GM18517 (cell line): ENCODE measurements at regions not wholly inside any gene's neighbourhood (a gene's known extent, or its start where the extent isn't known, plus 50 kb on each side); places are given as distances from the start of the nearest gene placed in this dataset.

ENCODE experiments used
- ATAC-seq: cut with Tn5 transposase; IDR thresholded peaks from one replicate; pipeline ENCODE4 v1.9.1; 2021; ENCODE audit warnings: mild to moderate bottlenecking, moderate library complexity; ENCODE audit not compliant: unreplicated experiment

DNA sequence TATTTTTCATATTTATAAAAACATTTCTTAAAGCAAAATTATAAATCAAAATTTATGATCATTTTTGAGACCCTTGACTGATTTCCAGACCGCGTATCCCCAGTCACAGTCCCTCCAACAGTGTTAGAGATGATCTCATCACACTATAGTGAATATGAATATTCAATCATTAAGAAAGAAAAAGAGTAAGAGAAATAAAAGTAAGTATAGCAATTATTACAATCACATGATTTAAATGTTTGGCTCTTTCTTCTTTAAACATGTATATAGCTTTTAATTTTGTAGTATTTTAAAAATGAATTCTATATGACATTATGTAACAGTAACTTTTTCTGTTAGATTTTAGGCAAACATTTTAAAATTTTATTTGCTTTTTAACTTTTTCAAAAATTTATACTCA lies 438.3 kb downstream of the RFPL4B start:
- ATAC-seq: no peak

DNA sequence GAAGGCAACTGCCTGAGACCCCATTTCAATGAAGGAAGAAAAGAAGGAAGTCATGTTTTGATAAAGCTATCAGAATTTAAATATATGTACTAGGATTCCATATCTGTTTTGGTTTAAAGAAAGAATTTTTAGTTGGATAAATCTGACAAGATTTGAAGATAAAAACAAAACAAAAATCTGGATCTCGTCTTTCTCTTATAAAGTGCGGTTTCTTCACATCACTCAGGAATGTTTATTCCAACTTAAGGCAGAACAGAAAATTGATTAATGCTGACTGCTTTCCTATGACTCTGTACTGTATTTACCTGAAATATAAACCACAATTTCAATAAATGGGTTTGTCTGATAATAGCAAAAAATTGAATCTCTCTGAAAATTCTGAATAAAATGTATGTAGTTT lies 439.7 kb downstream of the RFPL4B start:
- ATAC-seq: no peak

DNA sequence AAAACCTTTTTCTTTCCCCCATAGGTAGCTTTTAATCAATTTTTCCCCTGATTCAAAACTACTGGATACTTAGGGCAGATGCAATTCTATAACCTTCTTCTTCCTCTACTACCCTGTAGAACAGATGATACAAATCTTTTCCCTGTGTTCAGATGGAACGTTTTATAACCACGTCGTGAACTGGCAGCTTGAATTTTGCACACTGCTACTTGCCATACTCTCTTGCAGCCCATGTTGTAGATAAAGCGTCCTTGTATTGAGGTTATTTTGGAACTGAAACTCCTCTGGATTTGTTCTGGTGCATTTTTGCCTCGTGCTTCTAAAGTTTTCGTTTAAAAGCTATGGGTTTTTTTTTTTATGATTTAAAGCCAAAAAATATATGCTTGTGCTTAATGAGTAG lies 440.2 kb downstream of the RFPL4B start:
- no peak for ATAC-seq

DNA sequence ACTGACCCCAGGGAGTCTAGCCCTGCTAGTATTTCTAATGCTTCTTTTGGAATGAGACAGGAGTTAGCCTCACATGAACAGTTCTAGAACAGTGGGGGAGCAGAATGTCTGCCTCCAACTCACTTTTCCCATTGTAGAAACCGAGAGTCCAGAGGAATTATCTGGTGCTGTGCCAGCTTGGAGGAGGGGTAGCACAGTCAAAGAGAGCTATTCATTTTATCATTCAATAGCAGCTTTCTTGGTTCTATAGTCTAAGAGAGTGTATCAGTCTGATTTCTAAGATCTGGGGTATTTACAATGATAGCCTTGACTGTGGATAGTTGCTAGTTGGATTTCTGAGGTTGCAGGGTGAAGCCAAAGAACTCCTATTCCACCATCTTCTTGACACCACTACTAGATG lies 448.2 kb downstream of the RFPL4B start:
- no peak for ATAC-seq

DNA sequence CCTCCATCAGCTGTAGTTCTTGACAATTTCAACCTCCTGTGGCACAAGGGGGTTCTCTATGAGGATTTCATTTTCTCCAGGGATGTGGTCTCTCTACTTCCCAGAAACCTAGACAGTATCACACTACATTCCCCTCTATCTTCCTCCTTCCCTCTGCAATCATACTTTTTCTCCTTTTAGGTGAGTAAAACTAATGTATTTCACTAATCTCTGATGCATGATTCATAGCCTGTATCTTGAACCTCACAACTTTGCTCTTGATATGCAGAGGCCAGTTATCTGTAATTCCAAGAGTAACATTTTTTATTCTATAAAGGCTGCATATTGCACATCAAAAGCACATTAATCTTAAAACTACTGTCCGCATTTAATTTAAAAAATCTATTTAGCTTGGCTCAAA lies 449.6 kb downstream of the RFPL4B start:
- no peak for ATAC-seq

DNA sequence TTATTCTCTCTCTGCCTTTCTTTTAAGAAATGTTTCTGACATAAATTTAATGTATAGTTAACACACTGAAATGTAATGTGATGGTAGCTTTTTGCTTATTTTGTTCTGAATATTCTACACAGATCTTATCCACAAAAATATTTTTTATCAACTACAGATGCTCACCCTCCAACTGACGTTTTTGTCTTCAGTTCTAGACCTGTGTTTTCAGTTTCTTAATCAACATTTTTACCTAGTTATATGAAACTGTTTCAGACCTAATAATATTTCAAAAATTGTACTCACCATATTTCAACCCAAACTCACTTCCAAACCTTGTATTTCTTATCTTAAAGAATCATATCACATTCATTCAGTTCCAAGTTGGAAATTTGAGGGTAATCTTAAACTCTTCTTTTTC lies 452.8 kb downstream of the RFPL4B start:
- no peak for ATAC-seq

DNA sequence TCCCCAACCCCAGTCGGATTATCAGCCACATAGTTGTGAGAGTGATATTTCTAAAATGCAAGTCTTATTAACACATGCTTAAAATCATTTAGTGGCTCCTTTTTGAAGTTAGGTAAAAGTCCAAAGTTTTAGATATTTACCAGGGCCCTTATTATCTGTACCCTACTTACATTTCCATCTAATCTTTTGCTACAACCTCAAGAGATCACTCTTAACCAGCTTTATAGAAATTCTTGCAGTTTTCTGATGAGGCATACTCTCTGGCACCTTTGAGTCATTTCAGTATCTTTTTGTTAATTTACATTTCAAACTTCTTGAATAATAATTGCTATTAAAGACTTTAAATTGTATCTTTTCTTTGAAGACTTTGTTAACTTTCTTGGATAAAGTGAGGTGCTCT lies 453.3 kb downstream of the RFPL4B start:
- no peak for ATAC-seq

DNA sequence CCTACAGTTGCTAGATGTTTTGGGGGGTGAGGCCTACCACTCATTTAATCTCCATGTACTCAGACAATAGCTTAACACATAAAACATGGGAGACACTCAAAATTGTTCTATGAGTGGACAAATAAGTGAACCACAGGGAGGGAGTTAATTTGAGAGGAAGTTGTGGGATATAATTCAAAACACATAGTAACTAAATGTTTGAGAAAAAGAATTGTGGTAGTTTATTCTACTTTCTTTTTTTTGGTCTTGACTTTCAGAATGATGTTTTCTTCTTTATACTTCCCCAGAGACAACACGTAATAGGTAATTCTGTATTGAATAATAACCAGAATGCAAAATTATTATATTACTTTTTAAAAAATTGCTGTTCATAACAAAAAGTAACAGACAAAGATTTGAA lies 453.8 kb downstream of the RFPL4B start:
- ATAC-seq: no peak

DNA sequence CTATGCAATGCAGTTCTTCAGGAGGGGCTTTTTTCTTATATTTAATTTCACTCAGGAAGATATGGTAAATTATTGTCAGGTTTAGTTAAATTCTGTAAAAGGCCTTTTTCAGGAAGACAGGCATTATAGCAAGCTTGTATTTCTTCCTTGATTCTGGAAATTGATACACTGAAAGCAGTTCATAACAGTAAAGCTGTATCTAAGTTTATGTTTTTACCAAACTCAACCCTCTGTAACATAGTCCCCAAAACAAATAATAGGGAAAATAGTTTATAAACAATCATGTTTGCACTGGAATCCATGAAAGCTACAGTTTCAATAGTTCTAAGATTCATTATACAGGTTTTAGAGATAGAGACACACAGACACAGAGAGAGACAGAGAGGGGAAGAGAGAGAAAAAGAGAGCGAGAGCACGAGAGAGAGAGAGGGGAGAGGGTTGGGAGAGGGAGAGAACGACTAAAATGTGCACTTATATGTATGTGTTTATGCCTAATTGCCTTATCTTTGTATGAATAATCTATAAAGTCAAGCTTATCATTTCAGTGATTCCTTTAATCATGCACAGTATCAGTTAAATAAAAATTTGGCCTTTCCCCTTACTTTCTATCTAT lies 454.4 kb downstream of the RFPL4B start:
- ATAC-seq: no peak

DNA sequence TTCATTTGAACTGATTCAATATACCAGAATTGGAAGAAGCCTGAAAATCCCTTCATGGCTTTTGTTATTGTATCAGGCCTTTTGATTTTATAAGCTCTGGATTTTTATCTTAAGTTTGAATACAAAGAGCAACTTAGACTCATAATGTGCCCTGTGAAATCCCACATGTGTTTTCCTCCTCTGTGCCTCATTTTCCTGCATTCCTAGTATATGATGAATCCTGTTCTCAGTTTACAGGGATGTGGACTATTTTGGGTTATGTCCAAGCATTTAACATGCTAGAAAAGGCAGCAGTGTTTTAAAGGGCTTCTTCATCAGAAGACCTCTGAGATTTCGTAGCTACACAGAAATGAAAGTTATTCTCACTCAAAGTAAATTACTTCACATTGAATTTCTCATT lies 455.0 kb downstream of the RFPL4B start:
- ATAC-seq: no peak

DNA sequence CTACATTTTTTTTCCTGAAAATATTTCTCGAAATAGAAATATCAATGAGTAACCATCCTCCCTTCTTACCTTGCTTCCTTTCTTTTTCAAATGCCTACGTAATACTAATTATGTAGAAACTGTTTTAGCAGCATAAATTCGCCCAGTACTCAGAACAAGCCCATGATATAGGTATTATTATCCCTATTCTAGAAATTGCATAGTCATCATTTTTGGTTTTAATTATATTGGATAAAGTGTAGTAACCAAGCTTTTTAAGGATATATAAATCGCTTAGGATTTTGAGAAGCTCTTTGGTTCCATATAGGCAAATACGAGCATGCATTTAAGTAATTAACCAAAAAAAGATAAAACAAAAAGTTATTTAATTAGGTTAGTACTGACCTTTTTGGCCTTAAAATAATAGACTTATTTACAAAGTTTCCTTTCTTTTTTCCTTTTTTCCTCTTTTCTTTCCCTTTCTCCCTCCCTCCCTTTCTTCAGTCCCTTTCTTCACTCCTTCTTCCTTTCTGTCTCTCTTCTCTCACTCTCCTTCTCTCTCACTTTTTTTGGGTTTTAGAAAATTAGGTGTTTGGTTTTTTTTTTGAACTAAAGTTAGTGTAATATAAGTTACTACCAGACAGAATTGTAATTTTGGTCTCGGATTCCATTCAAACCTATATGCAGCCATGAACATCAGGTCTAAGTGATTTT lies 457.7 kb downstream of the RFPL4B start:
- ATAC-seq: no peak

DNA sequence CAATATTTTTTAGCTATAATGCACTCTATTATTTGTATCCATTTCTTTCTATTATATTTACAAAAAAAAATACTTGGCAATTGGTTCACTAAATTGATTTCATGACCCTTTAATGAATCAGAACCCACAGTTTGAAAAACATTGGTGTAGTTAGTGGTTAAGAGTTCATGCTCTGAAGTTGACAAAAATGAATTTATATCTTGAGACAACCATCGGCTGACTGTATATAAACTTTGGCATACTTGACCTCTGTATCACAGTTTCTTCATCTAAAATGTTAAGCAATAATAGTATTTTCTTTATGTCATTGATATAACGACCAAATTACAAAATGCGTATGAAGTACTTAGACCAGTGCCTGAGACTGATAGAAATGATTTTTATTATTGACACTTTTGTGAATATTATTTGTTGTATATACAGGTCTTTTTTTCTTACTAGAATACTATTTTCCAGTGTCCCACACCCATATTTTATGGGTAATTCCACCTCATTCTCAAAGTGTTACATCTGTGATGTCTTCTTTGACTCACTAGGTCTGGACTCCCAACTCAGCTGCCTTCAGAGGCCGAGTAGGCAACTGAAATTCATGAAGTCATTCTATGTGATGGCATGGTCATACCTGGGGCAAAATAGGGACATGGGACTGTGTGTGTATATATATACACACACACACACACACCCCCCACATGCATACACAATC lies 459.2 kb downstream of the RFPL4B start:
- ATAC-seq: no peak

DNA sequence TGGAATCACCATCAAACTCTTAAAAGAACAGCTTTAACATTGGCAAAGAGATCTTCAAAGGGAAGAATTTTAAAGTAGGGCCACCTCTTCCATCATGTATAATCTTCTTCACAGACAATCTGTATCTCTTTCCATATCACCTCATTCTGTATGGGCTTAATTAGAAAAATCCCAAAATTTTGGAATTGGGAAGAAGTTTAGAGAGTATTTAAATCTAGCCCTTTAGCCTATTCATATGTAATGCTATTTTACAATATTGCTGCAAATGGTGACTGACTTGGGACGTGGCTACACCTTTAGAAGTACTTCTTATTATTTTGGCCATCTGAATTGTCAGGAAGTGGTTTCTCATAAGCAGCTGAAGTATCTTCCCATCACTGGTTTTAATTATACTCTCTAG lies 474.3 kb downstream of the RFPL4B start:
- ATAC-seq: no peak

DNA sequence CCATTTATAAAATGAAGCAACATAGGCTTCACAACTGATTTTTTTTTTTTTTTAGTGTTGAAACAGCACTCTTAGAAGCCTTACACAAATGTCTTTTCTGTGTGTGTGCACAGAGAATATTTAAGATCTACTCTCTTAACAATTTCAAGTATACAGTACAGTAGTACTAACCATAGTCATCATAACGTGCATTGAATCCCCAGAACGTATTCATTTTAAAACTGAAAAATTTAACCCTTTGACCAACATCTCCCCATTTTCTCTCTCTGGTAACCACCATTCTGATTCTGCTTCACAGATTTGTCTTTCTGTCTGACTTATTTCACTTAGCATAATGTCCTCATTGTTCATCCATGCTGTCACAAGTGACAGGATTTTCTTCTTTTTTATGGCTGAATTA lies 475.6 kb downstream of the RFPL4B start:
- ATAC-seq: no peak

DNA sequence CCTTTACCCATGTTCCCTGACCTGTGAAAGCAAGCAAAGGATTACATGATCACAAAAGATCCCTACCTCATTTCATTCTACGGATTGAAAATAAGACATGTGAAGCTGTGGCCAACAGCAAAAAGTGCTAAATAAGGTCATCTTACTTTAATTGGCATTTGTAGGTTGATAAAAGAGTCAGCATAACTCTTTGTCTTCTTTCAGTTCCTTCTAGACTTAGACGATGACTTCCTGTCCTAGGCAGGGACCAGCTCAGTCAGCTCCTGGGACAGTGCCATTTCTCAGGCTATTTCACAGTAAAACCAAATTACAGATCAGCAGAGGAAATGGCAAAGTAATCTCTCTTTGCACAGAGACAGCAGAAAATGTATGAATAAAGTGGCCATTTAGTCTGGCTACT lies 480.7 kb downstream of the RFPL4B start:
- ATAC-seq: peak; percentile 78

DNA sequence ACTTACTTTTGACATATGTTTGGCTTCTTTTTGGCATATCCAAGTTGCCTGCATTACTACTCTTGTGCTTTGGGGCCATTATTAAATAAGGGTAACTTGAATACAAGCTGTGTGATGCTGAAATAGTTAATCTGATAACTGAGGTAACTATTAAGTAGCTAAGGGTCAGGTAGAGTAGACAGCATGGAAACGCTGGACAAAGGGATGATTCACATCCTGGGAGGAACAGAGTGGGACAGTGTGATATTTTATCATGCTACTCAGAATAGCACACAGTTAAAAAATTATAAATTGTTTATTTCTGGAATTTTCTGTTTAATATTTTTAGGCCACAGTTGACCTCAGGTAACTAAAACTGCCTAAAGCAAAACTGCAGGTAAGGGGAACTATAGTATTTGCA lies 483.9 kb downstream of the RFPL4B start:
- ATAC-seq: no peak

DNA sequence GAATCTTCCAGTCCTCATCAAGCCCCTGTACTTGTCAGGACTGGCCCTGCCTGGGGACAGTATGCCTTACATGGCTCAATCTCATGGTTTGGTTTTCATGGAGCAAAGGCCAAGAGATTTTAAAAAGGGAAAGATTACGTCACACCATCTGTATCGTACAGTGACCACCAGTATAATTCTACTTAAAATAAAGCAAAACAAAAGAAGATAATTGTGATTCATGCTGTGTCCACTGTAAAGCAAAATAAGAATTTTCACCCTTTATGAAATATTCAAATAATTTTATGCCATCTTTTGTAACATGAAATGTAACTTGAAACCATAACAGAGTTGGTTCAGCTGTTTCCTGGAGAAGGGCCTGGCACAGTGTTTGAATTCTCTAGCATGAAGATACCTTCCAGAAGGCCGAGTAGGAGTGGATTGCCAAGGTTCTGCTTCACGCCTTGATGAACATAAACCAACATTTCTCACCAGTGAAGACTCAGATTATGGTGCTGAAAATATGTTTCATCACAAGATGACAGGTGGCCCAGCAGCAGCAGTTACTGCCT lies 486.5 kb downstream of the RFPL4B start:
- ATAC-seq: no peak

DNA sequence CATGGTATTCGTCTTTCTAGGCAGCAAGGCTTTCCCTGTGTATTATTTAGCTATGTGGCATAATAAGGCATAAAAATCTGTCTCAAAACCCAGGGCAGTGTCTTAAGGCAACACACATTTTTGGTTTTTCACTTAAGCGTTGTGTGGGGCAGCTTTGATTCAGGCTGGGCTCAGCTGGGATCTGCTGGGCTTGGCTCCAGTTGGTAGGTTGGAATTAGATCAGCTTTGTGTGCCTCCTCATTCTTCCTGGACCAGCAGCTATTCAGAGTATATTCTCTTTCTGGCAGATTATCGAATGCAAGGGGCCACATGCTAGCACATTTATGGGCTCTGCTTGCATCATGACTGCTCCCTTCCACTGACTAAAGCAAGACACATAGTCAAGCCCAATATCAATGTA lies 487.9 kb downstream of the RFPL4B start:
- no peak for ATAC-seq

DNA sequence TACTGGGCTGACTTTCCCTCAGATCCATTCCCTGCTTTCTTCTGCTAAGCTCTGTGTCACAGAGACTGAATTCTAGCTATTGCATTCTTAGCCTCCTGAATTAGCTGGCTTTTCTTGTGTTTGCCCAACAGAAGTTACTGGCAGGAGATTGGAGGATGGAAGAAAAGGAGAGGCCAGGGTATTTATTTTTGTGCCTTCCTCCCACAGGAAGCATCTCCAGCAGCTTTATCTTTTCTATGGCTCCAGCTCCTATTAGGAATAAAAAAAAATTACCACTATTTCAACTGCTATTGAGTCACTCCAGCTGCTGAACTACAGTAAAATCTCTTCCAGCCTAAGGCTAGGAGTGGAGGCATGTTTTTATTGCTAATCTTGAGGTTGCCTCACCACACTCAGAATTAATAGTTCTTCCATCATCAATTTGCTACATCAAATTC lies 492.4 kb downstream of the RFPL4B start:
- ATAC-seq: no peak

DNA sequence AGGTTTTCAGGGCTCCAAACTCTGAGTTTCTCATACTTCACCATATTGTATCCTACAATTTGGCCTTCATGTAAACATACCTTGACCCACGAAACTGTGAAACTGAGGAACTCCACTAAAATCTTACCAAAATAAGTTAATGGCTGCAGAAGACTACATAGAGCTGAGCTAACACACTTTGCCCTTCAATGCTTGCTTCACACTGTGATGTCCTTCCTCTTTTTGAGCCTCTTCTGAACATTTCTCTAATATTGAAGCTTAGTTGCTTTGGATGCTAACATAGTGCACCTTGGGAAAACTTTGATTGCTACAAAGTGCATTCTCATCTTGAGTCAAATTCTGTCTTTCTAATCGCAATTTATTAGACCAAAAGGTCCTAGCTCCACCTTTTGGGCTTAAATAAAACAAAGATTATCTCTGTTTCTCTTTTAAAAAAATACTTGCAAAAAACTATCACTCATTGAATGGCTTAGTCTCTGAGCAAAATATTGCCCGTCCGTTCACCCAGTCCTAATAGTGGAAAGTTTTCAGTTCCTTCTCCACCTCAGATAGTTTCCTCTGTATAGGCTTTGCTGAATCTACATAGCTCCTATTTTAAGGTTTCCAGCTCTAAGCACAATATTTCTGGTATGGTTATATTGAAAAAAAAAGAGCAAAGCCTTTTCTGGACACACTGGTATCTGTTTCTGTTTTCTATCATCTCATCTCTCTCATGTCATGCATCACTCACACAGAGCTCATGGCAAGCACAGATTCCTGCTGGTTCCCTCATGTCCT lies 494.6 kb downstream of the RFPL4B start:
- peak; percentile 58 for ATAC-seq

DNA sequence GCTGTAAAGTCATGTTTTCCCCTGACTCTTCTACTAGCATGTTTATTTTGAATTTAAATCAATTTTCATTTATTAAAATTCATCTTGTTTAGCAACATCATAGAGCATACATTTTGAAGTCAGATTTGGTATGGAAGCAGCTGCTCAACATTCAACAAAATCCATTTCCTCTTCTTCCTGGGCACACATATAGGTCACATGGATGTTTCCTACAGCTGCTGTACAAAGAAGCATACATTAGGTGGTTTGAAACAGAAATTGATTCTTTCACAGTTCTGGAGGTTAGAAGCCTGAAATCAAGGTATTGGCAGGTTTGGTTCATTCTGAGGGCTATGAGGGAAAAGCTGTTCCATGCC lies 495.2 kb downstream of the RFPL4B start:
- ATAC-seq: no peak
